Upper lobe of right lung (tissue), 1 donor: ENCODE measurements at regions not wholly inside any gene's neighbourhood (a gene's known extent, or its start where the extent isn't known, plus 50 kb on each side); places are given as distances from the start of the nearest gene placed in this dataset.

Experiments
- ATAC-seq: fragments of 200-7000 bp; cut with Tn5 transposase; one replicate; pipeline ENCODE4 v1.9.1; 2020; ENCODE audit warnings: mild to moderate bottlenecking, moderate library complexity
- DNase-seq: peaks from one replicate; pipeline ENCODE4 v3.0.0-alpha.2; 2020
- H3K27ac ChIP-seq: fragments of 200-600 bp; one replicate; pipeline ENCODE4 v1.8.0; 2022
- H3K27me3 ChIP-seq: fragments of 200-600 bp; one replicate; pipeline ENCODE4 v1.8.0; 2022; ENCODE audit warnings: mild to moderate bottlenecking
- H3K36me3 ChIP-seq: fragments of 200-600 bp; one replicate; pipeline ENCODE4 v1.8.0; 2022
- H3K4me1 ChIP-seq: fragments of 200-600 bp; one replicate; pipeline ENCODE4 v1.8.0; 2022
- H3K4me3 ChIP-seq: fragments of 200-600 bp; one replicate; pipeline ENCODE4 v1.8.0; 2022; ENCODE audit warnings: mild to moderate bottlenecking
- H3K9me3 ChIP-seq: fragments of 200-600 bp; one replicate; pipeline ENCODE4 v1.8.0; 2022
- intact Hi-C: fragments of 100-400 bp; cut with DNase I; formaldehyde crosslinking; loops from one replicate; pipeline ENCODE4 v1.11.0; 2022
- TF ChIP-seq, protein P1 (sequence below): fragments of 200-600 bp; IDR thresholded peaks from one replicate; pipeline ENCODE4 v1.8.0; 2022; ENCODE audit warnings: antibody characterized with exemption
- donor health status: DM: no; HTN: yes; CAD: no; lungs with severe emphysema.

DNA sequence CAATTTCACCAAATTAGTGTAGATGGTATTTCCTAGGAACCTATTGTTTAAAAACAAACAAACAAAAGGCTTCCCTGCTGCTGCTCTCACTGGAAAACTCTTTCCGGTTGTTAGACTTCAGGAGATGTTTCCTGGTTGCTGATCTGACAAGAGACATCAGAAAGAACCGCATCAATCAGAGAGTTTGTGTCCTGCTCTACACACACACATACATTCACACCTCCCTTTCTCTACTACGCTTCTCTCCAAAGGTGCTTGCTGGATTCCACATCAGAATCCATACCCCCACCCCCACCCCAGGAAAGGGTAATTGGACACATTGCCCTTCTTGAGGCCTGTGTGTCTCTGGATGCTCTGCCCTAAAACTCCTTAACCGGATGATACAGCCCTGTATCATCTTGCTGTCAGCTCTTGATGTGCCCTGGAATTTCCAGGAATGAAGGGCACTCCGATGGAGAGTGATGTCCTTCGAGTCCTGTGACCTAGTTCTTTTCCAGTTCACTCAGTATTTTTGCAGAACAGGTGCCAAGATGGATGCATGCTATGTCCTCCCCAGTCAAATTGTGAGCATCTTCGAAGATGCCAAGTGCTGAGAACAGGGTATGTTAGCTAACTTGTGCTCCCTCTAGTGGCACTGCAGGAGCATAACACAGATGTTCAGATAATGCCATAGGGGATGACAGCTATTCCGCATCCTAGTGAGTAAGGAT lies 113.7 kb upstream of the SLC35F3 start:
- no peaks in the 10 kb centered on the region for H3K4me1 ChIP-seq
- no peaks in the 10 kb centered on the region for H3K27me3 ChIP-seq
- ATAC-seq (peak; percentile 94), DNase-seq (no peak)
- H3K9me3 ChIP-seq = no peaks in the 10 kb centered on the region
- H3K27ac ChIP-seq = no peak overlapping the region
- H3K36me3 ChIP-seq = no peaks in the 10 kb centered on the region
- TF ChIP-seq, protein P1, sequence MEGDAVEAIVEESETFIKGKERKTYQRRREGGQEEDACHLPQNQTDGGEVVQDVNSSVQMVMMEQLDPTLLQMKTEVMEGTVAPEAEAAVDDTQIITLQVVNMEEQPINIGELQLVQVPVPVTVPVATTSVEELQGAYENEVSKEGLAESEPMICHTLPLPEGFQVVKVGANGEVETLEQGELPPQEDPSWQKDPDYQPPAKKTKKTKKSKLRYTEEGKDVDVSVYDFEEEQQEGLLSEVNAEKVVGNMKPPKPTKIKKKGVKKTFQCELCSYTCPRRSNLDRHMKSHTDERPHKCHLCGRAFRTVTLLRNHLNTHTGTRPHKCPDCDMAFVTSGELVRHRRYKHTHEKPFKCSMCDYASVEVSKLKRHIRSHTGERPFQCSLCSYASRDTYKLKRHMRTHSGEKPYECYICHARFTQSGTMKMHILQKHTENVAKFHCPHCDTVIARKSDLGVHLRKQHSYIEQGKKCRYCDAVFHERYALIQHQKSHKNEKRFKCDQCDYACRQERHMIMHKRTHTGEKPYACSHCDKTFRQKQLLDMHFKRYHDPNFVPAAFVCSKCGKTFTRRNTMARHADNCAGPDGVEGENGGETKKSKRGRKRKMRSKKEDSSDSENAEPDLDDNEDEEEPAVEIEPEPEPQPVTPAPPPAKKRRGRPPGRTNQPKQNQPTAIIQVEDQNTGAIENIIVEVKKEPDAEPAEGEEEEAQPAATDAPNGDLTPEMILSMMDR = peak; percentile 87
- intact Hi-C loops = loop anchor here (10.0 kb wide), 1 partner anchor 346 kb away; no protein-coding TSS in a partner anchor
- H3K4me3 ChIP-seq = no peak overlapping the region

DNA sequence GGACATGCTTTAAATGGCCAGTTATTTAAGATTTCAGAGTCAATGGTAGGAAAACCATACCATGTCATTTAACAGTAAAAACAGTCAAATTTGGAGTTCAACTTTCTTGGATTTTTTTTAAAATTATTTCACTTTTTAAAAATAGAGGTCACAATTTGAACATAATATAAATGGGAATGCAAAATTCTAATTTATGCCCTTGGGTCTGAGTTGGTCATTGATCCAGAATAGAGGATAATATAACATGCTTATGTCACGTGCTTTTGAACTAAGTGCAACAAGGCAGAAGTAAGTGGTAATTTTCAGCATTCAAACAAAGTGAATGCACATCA lies 113.1 kb upstream of the SLC35F3 start:
- no peaks in the 10 kb centered on the region for H3K36me3 ChIP-seq
- DNase-seq (no peak), ATAC-seq (no peak)
- no peaks in the 10 kb centered on the region for H3K27me3 ChIP-seq
- no peaks in the 10 kb centered on the region for H3K4me1 ChIP-seq
- intact Hi-C loops = loop anchor here (10.0 kb wide), 1 partner anchor 347 kb away; no protein-coding TSS in a partner anchor
- TF ChIP-seq, protein P1 = no peak
- no peaks in the 10 kb centered on the region for H3K9me3 ChIP-seq
- H3K4me3 ChIP-seq = no peak overlapping the region
- no peak overlapping the region for H3K27ac ChIP-seq

DNA sequence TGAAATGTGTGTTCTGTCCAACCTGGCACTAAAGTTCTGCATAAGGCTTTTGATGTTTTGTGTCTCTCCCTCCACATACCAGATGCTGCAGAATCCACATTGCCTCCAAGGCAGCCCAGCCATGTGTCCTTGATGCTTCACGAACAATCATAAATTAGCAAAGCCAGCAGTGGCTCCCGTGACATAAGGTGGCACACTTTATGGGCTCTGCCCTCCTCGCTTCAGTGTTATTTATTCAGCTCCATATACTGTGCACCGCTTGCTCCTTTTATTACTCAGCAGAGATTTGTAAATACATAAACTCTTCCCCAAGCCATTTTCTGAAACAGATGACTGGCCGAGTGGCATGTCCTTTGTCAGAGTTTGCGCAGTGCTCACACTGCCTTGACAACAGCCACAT lies 112.8 kb upstream of the SLC35F3 start:
- Histone ChIP-seq H3K4me1 (no peaks in the 10 kb centered on the region), H3K27ac (no peak overlapping the region), H3K36me3 (no peaks in the 10 kb centered on the region), H3K4me3 (no peak overlapping the region), H3K27me3 (no peaks in the 10 kb centered on the region), H3K9me3 (no peaks in the 10 kb centered on the region)
- intact Hi-C loops = loop anchor here (10.0 kb wide), 1 partner anchor 347 kb away; no protein-coding TSS in a partner anchor
- TF ChIP-seq, protein P1 = no peak
- ATAC-seq = no peak
- DNase-seq = no peak

DNA sequence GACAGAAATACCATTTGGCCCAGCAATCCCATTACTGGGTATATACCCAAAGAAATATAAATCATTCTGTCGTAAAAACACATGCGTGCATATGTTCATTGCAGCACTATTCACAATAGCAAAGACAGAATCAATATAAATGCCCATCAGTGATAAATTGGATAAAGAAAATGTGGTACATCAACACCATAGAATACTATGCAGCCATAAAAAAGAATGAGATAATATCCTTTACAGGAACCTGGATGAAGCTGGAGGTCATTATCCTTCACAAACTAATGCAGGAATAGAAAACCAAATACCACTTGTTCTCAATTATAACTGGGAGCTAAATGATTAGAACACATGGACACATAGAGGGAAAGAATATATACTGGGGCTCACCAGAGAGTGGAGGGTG lies 109.6 kb upstream of the SLC35F3 start:
- no peaks in the 10 kb centered on the region for H3K36me3 ChIP-seq
- TF ChIP-seq, protein P1 = no peak
- H3K4me3 ChIP-seq = no peak overlapping the region
- H3K27ac ChIP-seq = no peak overlapping the region
- no peak for DNase-seq
- H3K4me1 ChIP-seq = no peaks in the 10 kb centered on the region
- intact Hi-C loops = loop anchor here (10.0 kb wide), 1 partner anchor 350 kb away; no protein-coding TSS in a partner anchor
- H3K27me3 ChIP-seq = no peaks in the 10 kb centered on the region
- no peaks in the 10 kb centered on the region for H3K9me3 ChIP-seq
- no peak for ATAC-seq

DNA sequence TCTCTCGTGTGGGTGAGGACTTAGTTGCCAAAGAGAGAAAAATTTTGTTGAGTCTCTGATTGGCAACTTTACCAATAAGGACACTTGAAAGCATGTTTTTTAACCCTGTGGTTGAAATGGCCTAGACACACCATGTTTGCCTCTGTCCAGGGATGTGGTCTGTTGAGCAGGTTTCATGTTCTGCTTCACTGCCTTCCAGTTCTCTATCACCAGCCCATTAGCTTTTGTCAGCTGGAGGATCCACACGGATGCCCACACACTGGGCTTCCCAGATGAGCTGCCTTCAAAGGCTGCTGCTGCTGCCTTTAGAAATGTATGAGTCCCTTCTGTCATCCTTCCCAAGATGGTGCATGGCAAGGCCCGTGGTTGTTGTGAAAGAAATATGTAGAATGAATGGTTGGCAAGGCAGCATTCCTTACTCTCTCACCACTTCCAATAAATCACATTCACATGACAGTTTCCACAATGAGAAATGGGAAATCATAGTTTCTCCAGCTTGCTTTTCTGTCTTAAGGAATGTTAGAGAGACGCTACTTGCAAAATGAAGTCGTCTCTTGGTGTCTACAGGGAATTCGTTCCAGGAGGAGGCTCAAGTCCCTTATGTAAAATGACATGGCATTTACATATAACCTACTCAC lies 108.2 kb upstream of the SLC35F3 start:
- Histone ChIP-seq H3K4me1 (no peaks in the 10 kb centered on the region), H3K4me3 (no peak overlapping the region), H3K9me3 (no peaks in the 10 kb centered on the region), H3K27me3 (no peaks in the 10 kb centered on the region), H3K27ac (no peak overlapping the region), H3K36me3 (no peaks in the 10 kb centered on the region)
- TF ChIP-seq, protein P1 = no peak
- no peak for DNase-seq
- no peak for ATAC-seq
- intact Hi-C loops = loop anchor here (10.0 kb wide), 1 partner anchor 351 kb away; no protein-coding TSS in a partner anchor
